Tibial artery (tissue), 4 donors: ENCODE measurements at regions not wholly inside any gene's neighbourhood (a gene's known extent, or its start where the extent isn't known, plus 50 kb on each side); places are given as distances from the start of the nearest gene placed in this dataset.

Source experiments
- DNase-seq, 2 donors: peaks; one replicate each; pipeline ENCODE4 v3.0.0-alpha.2; 2019
- H3K27ac ChIP-seq, 2 donors: fragments of 200-600 bp; sonication (generic) in 1 of 2; 1 replicate in 1 of 2; 2 replicates in 1 of 2; pipeline ENCODE4 v1.5.1; 2018 to 2019; ENCODE audit warnings: mild to moderate bottlenecking in 1 of 2
- H3K27me3 ChIP-seq, 2 donors: fragments of 200-600 bp; sonication (generic) in 1 of 2; one replicate each; pipeline versions ENCODE4 v1.5.1 to v1.6.0; 2016 to 2019
- H3K36me3 ChIP-seq, 3 donors: fragments of 200-600 bp; sonication (generic) in 2 of 3; one replicate each; pipeline ENCODE4 v1.5.1; 2016 to 2019; ENCODE audit warnings: mild to moderate bottlenecking in 2 of 3
- H3K4me1 ChIP-seq, 4 donors: fragments of 200-600 bp; sonication (generic) in 2 of 4; 1 replicate in 3 of 4; 2 replicates in 1 of 4; pipeline ENCODE4 v1.5.1; 2016 to 2019
- H3K4me3 ChIP-seq, 2 donors: fragments of 200-600 bp; sonication (generic) in 1 of 2; 1 replicate in 1 of 2; 2 replicates in 1 of 2; pipeline ENCODE4 v1.5.1; 2018 to 2019; ENCODE audit warnings: mild to moderate bottlenecking in 2 of 2
- H3K9me3 ChIP-seq, 3 donors: fragments of 200-600 bp; sonication (generic) in 1 of 3; one replicate each; pipeline ENCODE4 v1.5.1; 2016 to 2019
- CTCF ChIP-seq, 2 experiments: fragments of 200-600 bp in 1 of 2; fragments of 450-650 bp in 1 of 2; IDR thresholded peaks; one replicate each; pipeline ENCODE4 v1.5.1; 2017 to 2019; ENCODE audit warnings: antibody characterized with exemption in 2 of 2, mild to moderate bottlenecking in 1 of 2, moderate library complexity in 1 of 2
- intact Hi-C: fragments of 100-400 bp; cut with DNase I; formaldehyde crosslinking; loops from one replicate; pipeline ENCODE4 v1.15.0; 2023; ENCODE audit warnings: low total_unique reads

- Histone ChIP-seq H3K9me3 (no peaks in the 10 kb centered on the region), H3K36me3 (no peaks in the 10 kb centered on the region), H3K27me3 (no peaks in the 10 kb centered on the region), H3K27ac (no peak overlapping the region), H3K4me3 (no peak overlapping the region), H3K4me1 (no peaks in the 10 kb centered on the region)
- no peak for DNase-seq
- intact Hi-C loops = no loop called here
- TF ChIP-seq CTCF (IDR thresholded peaks at IDR 0.05) = no peak
These were observed 466.4 kb upstream of the GYPC start for GRCh38 chr2:126189527-126189926.

- H3K4me1 ChIP-seq = no peaks in the 10 kb centered on the region
- H3K27ac ChIP-seq = no peak overlapping the region
- DNase-seq = no peak
- no peaks in the 10 kb centered on the region for H3K36me3 ChIP-seq
- no peaks in the 10 kb centered on the region for H3K9me3 ChIP-seq
- no peak for TF ChIP-seq CTCF (IDR thresholded peaks at IDR 0.05)
- intact Hi-C loops = no loop called here
- H3K27me3 ChIP-seq = no peaks in the 10 kb centered on the region
- H3K4me3 ChIP-seq = no peak overlapping the region
These were observed 455.4 kb upstream of the GYPC start for GRCh38 chr2:126200538-126200937.

GRCh38 chr2:126208266-126208665 lies 447.7 kb upstream of the GYPC start:
- no peak for DNase-seq
- Histone ChIP-seq H3K27me3 (no peaks in the 10 kb centered on the region), H3K27ac (no peak overlapping the region), H3K4me1 (no peaks in the 10 kb centered on the region), H3K36me3 (no peaks in the 10 kb centered on the region), H3K9me3 (no peaks in the 10 kb centered on the region), H3K4me3 (no peak overlapping the region)
- no peak for TF ChIP-seq CTCF (IDR thresholded peaks at IDR 0.05)
- intact Hi-C loops = no loop called here

- intact Hi-C loops = no loop called here
- no peaks in the 10 kb centered on the region for H3K36me3 ChIP-seq
These were observed 443.2 kb upstream of the GYPC start for GRCh38 chr2:126212735-126213134.

GRCh38 chr2:126219081-126219480 lies 436.9 kb upstream of the GYPC start:
- no peak overlapping the region for H3K27ac ChIP-seq
- no peak for DNase-seq
- intact Hi-C loops = no loop called here
- no peaks in the 10 kb centered on the region for H3K27me3 ChIP-seq
- TF ChIP-seq CTCF (IDR thresholded peaks at IDR 0.05) = no peak
- H3K4me1 ChIP-seq = no peaks in the 10 kb centered on the region
- no peaks in the 10 kb centered on the region for H3K9me3 ChIP-seq
- H3K4me3 ChIP-seq = no peak overlapping the region
- no peaks in the 10 kb centered on the region for H3K36me3 ChIP-seq

More at GRCh38 chr2:126212735-126213134, 443.2 kb upstream of the GYPC start:
- TF ChIP-seq CTCF (IDR thresholded peaks at IDR 0.05) = no peak
- Histone ChIP-seq H3K4me1 (no peaks in the 10 kb centered on the region), H3K4me3 (no peak overlapping the region), H3K9me3 (no peaks in the 10 kb centered on the region), H3K27me3 (no peaks in the 10 kb centered on the region), H3K27ac (no peak overlapping the region)
- DNase-seq = no peak

GRCh38 chr2:126220331-126220730 lies 435.6 kb upstream of the GYPC start:
- DNase-seq = no peak
- no peaks in the 10 kb centered on the region for H3K4me1 ChIP-seq
- intact Hi-C loops = no loop called here
- H3K36me3 ChIP-seq = no peaks in the 10 kb centered on the region
- no peak overlapping the region for H3K27ac ChIP-seq
- no peak overlapping the region for H3K4me3 ChIP-seq
- TF ChIP-seq CTCF (IDR thresholded peaks at IDR 0.05) = no peak
- no peaks in the 10 kb centered on the region for H3K27me3 ChIP-seq
- no peaks in the 10 kb centered on the region for H3K9me3 ChIP-seq
